ENCODE measurements at regions not wholly inside any gene's neighbourhood (a gene's known extent, or its start where the extent isn't known, plus 50 kb on each side); places are given as distances from the start of the nearest gene placed in this dataset.
"Not testable (repeated sequence)": the region's sequence is repeated elsewhere in the genome, so short reads cannot be mapped to it uniquely, and the experiment has no call there.

- DNase-seq: no peak
Measured at GRCh38 chr10:118463740-118464139, 121.6 kb upstream of the FAM204A start.

DNA sequence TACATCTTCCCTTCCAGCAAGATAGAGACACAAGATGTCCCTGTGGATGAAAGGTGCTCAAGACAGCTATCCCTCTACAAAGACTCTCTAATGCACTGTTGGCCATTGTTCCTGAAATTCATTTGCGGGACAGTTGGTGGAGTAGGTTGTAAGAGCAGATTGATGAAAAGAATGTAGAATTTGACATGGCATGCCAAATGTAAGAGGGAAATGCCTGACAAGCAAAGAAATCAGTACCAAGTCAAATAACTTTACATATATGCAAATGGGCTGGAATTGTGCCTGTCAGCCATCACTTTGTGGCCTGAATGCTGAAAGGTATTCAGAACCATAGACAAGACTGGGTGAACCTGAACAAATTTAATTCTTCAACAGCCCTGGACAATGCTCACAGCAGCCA lies 120.3 kb upstream of the FAM204A start:
- DNase-seq: no peak

DNA sequence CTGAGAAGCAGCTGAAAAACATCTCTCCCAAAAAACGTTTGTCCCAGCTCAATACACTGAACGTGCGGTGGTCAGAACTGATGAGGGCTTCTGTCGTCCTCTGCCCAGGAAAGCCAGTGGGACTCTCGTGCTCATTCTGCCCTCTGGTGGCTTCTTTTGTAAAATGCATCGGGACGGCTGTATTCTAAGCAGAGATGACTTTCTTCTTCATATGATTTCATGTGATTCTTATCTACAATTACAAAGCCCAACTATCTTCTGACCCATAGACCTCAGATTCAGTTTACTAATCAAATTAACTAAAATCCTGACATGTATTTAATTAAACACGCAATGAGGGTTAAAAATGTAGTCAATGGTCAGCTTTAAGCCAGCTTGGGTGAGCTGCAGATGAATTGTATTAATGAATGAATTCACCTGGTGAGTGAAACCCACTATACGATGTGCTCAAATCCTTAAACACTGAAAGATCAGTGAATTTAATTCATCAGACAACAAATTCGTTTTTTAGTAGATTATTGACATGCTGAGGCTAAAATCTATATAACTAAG lies 117.6 kb upstream of the FAM204A start:
- DNase-seq: peak; percentile 58

DNA sequence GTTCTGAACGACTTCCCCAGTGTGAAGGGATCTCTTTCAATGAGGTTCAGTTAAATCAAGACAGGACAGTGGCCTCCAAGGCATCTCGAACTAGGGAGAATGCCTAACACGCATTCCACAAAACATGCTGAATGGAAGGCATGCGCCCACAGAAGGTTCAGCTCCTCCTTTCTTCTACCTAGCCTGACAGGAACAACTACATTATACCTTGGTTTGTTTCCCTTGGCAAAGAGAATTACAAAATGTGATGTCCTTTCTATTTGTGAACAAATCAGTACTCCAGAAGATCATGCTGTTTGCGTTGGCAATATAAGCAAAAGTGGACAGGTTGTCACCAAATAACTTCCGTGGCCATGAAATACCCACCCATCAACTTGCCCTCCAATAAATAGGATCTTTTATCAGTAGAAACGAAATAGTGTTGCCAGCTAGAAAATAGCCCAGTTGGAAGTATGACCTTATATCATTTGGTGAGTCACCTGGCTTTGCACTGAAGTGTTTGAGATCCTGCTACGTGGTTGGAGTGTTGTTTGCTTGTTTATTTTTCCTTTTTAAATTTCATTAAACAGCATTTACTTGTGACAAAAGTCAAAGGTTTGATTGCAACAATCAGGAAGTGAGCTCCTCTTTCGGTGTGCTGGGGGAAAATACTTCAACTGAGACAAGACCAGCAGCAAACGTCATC lies 117.0 kb upstream of the FAM204A start:
- DNase-seq: no peak

DNA sequence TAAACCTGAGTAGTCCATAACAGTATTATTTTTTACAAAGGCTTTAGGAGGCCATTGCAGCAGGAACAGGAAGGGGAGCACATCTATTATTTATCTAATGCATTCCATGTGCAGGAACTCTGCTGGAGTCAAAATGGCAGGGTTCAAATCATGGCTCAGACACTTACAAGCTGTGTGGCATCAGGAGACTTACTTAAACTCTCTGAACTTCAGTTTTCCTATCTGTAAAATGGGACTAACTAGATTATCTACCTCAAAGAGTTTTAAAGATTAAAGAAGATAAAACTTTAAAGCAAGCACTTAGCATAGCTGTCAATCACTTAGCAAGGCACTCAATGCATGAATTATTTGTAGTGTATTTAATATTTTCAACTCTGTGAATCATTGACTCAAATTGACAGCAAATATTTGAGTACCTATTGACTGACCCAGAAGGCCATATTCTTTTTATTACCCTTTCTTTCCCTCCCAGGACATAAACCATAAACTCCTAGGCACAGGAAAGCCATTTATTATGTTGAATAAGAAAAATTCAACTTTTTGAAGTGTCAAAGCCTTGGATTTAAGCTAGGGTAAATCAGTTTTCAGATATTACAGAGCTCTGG lies 115.8 kb upstream of the FAM204A start:
- no peak for DNase-seq

DNA sequence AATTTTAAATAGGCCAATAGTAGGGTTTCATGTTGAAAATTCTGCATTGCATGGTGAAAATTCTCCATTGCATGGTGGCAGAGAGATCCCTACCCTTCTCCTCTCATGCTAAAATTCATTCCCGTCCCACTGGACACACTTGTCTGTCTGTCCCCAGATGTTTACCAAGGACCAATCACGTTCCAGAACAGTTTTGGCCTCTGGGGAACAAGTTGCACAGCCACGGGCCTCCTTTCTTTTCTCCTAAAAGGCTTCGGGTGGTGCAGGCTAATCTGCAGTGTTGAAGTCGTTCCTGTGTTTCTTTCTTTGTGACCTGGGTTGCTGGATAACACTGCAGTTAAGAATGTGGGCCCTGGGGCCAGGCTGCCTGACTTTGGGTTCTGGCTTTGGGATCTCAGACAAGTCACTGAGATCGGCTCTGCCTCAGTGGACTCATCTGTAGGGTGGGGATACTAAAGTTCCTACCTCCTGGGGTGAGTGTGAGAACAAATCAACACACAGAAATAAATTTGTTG lies 113.1 kb upstream of the FAM204A start:
- no peak for DNase-seq

GRCh38 chr10:118454211-118454610 lies 112.1 kb upstream of the FAM204A start:
- DNase-seq: no peak

- no peak for DNase-seq
Measured at GRCh38 chr10:118452098-118452497, 110.0 kb upstream of the FAM204A start.

DNA sequence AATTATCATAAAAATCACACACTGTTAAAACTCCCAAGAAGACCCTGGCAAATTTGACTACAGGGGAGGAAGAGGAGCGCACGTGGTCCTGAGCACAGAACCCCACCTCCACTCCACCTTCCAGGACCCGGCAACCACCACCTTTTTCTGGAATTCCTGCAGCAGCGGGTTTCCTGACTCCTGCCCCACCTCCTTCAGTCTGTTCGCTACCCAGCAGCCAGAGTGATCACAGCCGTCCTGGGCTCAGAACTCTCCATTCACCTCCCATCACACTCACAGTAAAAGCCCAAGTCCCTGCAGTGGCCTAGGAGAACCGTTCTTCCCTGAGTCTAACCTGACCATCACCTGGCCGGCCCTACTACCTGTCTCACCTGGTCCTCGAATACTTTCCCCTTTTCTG lies 107.4 kb upstream of the FAM204A start:
- DNase-seq: no peak

DNA sequence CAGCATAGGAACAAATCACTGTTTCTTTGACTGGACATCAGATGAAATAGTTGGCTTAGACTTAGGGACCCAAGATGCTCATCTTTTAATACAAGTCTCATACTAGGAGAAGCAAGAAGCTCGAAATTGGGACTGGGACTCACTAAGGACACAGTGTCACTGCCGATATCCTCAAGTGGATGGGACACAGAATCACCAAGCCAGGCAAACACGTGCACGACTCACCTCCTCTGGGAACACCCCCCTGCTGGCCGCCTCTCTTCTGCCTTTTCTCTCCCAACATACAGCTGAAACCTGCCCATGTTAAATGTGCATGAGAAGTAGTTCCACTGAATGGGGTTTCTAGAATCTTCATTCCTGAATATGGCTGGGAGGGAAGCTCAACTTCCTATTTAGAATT lies 106.6 kb upstream of the FAM204A start:
- no peak for DNase-seq

GRCh38 chr10:118447478-118448270 lies 105.5 kb upstream of the FAM204A start:
- DNase-seq: no peak

DNA sequence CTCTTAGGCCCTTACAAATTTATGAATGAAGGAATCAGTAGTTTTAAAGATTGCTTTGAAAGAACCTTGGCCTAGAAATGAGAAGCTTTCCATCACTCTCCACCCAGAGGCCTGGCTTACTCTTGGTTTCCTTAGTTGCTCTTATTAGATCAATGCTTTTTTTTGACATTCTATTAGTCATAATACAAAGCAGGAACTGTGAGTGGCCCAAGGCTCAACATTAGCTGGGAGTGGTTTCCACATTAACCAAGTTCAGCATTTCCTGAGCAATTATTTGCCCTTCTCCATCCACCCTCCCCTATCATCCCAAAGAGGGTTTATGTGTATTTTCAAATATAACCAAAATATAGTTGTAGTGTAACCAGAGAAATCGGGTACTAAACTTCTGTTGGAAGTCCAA lies 103.4 kb upstream of the FAM204A start:
- DNase-seq: no peak

DNA sequence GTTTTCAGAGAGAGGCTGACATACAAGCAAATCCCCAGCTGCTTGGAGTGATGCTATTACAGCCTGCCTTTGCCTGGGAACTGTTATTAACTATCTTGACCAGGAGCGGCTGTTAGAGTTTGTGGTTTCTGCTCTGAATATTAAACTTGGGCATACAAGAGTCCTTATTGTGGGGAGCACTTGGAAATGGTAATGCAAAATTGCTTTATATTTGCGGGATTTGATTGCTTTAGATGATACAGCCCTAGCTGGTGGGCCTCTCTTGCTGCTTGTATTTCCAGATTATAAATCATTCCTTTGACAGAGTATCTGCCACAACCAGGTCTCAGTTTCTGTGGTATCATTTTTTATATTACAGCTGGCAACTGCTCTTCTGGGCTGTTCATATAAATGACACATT lies 101.9 kb upstream of the FAM204A start:
- DNase-seq: no peak

GRCh38 chr10:118442032-118442431 lies 99.9 kb upstream of the FAM204A start:
- DNase-seq: no peak

- no peak for DNase-seq
Measured at GRCh38 chr10:118439824-118440223, 97.7 kb upstream of the FAM204A start.

DNA sequence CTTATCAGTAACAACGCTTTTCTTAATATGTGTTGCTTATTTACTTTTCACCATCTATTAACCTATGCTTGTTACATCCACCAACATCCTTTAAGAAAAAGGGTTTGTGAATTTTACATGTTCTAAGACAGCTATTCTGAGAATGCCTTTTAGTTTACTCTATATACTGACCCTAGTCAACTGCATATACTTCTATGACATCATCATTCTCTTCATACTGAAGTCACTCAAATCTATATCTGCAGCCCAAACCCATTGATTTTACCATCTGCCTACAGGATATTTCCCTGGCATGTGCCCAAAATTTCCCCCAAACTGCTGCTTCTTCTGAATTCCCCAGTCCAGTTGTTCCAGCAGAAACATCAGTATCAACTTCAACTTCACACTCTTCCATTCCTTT lies 94.6 kb upstream of the FAM204A start:
- DNase-seq: no peak

- no peak for DNase-seq
Measured at GRCh38 chr10:118430190-118430589, 88.1 kb upstream of the FAM204A start.

GRCh38 chr10:118423800-118424442 lies 81.8 kb upstream of the FAM204A start:
- DNase-seq: peak; percentile 75

DNA sequence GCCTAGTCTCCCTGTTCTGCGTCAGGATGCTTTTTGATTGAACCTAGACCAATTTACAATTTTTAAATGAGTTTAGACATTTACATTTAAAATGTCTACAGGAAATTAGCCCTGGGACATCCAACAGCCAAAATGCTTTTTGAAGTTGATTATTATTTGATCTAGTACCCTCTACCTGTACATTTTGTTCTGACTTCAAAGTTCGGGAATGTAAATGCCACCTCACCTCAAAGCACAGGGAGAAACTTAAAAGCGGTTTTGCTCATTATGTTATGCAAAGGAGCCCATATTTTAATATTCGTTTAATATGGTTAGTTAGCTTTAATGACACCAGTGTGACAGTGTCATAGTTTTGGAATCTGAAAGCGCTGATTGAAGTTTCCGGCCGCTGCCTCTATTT lies 80.1 kb upstream of the FAM204A start:
- DNase-seq: no peak

GRCh38 chr10:118420049-118420448 lies 77.9 kb upstream of the FAM204A start:
- DNase-seq: not testable (repeated sequence)

DNA sequence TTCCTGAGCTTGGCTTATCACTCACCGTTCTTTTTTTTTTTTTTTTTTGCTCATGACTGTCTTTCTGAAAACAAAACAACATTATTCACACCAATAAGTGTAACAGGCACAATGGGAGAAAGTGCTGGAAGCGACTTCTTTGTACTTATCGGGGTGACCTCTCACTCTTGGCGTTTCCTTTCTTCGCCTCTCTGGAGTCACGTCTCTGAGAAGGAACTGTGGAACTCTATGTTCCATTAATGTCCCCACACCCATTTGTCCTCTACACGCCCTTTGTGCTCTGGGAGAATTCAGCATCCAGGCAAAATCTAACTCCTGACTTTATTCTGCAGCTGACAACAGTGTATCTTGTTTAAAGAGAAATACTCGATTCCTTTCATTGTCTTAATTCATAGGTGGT lies 70.8 kb upstream of the FAM204A start:
- no peak for DNase-seq

DNA sequence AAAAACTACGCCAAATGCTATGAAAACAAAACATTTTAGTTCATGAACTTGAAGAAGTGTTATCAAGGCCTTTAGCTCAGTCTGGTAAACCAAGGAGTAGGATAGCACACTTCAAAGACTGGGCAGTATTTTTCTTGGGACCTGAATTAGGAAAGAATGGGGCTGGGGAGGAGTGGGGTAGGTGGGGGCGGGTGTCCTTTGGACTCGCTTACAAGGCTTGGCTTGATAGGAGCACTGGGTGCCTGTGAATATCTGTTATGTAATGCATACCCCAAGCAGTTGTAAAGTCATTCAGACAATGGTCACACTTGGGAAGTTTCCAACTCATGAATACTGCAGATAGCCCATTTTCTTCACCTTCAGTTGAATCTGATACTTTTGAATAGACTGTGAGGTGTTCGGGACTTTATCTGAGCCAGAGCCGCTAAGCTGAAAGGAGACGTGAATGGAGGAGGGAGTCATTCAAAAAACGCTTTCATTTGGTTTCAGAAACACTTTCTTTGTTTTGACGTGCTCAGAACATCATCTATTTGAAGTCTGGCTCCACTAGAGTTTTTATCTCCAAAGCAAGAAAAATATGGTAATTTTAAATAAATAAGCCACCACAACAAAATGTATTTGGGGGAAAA lies 70.1 kb upstream of the FAM204A start:
- DNase-seq: no peak

DNA sequence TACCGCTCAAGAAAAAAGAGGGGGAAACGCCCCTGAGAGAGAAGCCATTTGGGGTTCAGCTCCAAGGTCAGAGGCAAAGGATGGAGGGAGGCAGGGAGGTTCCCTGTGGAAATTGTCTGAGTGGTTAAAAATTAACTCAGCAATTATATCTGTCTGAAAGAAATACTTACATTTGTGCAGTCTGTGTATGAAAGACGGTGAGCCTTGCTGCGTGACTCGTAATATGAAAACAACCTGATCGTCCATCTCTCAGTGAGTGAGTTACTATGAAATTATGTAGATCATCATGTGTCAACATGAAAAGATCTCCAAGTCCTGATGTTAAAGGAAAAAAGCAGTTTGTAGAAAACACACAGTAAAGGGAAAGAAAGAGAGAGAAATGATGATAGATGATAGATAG lies 67.2 kb upstream of the FAM204A start:
- no peak for DNase-seq

All from activated CD4-positive, alpha-beta T cell treated with anti-CD3 and anti-CD28 coated beads, Interleukin-2, amount 50 U/mL, for 16 hours (primary cell).